ENCODE measurements at regions not wholly inside any gene's neighbourhood (a gene's known extent, or its start where the extent isn't known, plus 50 kb on each side); places are given as distances from the start of the nearest gene placed in this dataset.
"Not testable (repeated sequence)": the region's sequence is repeated elsewhere in the genome, so short reads cannot be mapped to it uniquely, and the experiment has no call there.

- not testable (repeated sequence) for TF ChIP-seq POLR2A, CTCF, EP300 (IDR thresholded peaks at IDR 0.05)
These were observed 188.8 kb upstream of the SLIT2 start for GRCh38 chr4:20062857-20063256.

Measured in sigmoid colon (tissue), 4 donors.